D721Med (cell line): ENCODE measurements at regions not wholly inside any gene's neighbourhood (a gene's known extent, or its start where the extent isn't known, plus 50 kb on each side); places are given as distances from the start of the nearest gene placed in this dataset.

Experiments used
- DNase-seq: peaks from one replicate; pipeline ENCODE4 v3.0.0; 2011; ENCODE audit warnings: low spot score; ENCODE audit not compliant: insufficient read length
- FAIRE-seq: peaks from 2 replicates; lab custom pipeline; 2011; peaks lifted over from hg19 to GRCh38; lab: Jason Lieb, UNC
- TF ChIP-seq, protein P1 (sequence below): IDR thresholded peaks from 2 replicates; pipeline ENCODE4 v1.5.1; 2012; ENCODE audit warnings: mild to moderate bottlenecking, control low read depth; ENCODE audit not compliant: insufficient read depth; ENCODE audit errors: missing control alignments

- TF ChIP-seq, protein P1, sequence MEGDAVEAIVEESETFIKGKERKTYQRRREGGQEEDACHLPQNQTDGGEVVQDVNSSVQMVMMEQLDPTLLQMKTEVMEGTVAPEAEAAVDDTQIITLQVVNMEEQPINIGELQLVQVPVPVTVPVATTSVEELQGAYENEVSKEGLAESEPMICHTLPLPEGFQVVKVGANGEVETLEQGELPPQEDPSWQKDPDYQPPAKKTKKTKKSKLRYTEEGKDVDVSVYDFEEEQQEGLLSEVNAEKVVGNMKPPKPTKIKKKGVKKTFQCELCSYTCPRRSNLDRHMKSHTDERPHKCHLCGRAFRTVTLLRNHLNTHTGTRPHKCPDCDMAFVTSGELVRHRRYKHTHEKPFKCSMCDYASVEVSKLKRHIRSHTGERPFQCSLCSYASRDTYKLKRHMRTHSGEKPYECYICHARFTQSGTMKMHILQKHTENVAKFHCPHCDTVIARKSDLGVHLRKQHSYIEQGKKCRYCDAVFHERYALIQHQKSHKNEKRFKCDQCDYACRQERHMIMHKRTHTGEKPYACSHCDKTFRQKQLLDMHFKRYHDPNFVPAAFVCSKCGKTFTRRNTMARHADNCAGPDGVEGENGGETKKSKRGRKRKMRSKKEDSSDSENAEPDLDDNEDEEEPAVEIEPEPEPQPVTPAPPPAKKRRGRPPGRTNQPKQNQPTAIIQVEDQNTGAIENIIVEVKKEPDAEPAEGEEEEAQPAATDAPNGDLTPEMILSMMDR, result no peak
- FAIRE-seq, result no peak
- DNase-seq, result no peak
Measured at GRCh38 chr4:13957871-13958270, 330.3 kb upstream of the BOD1L1 start.

GRCh38 chr4:13963601-13964000, 336.1 kb upstream of the BOD1L1 start:
- no peak for FAIRE-seq
- DNase-seq, result no peak
- TF ChIP-seq, protein P1, result no peak

- TF ChIP-seq, protein P1, result no peak
- no peak for DNase-seq
- no peak for FAIRE-seq
Measured at GRCh38 chr4:13966231-13967195, 339.0 kb upstream of the BOD1L1 start.

- DNase-seq (no peak), FAIRE-seq (no peak)
- TF ChIP-seq, protein P1, result no peak
Measured at GRCh38 chr4:13968723-13969122, 341.2 kb upstream of the BOD1L1 start.

- FAIRE-seq, result no peak
- TF ChIP-seq, protein P1, result no peak
- no peak for DNase-seq
Measured at GRCh38 chr4:13970349-13970748, 342.8 kb upstream of the BOD1L1 start.

- no peak for FAIRE-seq
- TF ChIP-seq, protein P1, result no peak
- DNase-seq, result no peak
Measured at GRCh38 chr4:13977746-13978145, 350.2 kb upstream of the BOD1L1 start.
